ENCODE measurements at regions not wholly inside any gene's neighbourhood (a gene's known extent, or its start where the extent isn't known, plus 50 kb on each side); places are given as distances from the start of the nearest gene placed in this dataset.

- TF ChIP-seq ELF4 (IDR thresholded peaks at IDR 0.05) (no peak), TARDBP (IDR thresholded peaks at IDR 0.05) (no peak), HDGF (IDR thresholded peaks at IDR 0.05; ENCODE audit: borderline replicate concordance) (no peak), BHLHE40 (IDR thresholded peaks at IDR 0.05; ENCODE audit: borderline replicate concordance) (no peak)
Measured at GRCh38 chr6:145271577-145271976, 463.7 kb downstream of the EPM2A start.
